Daoy (cell line): ENCODE measurements at regions not wholly inside any gene's neighbourhood (a gene's known extent, or its start where the extent isn't known, plus 50 kb on each side); places are given as distances from the start of the nearest gene placed in this dataset.

Source experiments
- DNase-seq: peaks from one replicate; pipeline ENCODE4 v3.0.0-alpha.2; 2015; ENCODE audit warnings: low read depth

DNA sequence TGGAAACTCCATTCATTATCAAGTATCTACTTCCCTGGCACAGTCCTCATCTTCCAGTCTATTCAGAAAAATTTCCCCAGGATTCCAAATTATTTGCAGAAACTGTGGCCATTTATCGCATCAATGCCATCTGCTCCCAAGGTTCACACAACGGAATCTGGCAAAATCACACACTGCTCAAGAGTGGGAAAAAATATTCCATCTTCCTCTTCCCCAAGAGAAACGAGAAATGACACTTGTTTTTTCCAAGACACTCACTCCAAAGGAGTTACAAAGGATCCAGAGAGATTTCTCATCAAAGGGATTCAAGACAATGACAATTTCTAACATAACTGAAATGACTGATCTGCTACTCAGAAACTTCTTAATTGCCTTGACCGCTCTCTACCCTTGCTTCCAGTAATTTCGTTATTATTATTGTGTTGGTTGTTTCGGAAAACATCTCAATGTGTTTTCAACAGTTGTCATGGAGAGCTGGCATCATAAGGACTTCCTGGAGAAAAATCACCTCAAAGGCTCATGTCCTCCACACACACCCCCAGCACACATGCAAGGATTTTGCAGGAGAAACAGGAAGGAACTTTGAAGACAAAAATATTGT lies 128.0 kb downstream of the PSMG1 start:
- DNase-seq: no peak

DNA sequence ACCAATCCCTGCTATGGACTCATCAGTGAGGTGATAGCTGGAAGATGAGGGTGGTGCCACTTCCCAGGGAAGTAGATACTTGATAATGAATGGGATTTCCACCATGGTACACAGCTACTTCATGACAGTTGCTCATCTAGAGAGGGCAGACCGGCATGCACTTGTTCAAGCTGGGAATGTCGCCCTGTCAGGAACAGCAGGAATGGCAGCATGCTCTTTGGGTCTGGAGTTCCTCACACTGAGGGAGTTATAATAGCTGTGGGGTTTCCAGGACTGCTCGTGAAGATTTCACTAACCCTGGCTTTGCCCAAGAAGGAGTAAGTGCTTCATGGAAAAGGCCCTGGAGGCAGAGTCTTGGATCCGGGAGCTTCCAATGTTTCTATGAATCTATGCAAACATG lies 129.2 kb downstream of the PSMG1 start:
- DNase-seq: no peak

DNA sequence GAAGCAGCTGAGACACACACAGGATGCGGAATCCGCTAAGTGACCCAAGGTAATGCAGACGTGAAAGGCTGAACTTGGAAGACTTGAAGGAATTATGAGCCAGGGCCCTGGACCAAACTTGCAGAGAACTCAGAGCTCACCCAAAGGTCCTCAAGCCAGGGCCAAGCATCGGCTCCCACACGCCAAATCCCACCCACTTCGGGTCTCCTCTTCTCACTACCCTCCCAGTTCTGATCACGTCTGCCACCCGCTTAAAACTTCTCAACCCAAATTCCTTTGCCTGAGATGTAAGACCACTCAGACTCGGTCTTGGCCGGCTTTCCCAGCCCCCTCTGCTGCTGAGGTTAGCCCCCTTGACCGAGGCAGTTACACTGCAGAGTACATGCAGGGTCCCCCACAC lies 130.1 kb downstream of the PSMG1 start:
- DNase-seq: no peak

DNA sequence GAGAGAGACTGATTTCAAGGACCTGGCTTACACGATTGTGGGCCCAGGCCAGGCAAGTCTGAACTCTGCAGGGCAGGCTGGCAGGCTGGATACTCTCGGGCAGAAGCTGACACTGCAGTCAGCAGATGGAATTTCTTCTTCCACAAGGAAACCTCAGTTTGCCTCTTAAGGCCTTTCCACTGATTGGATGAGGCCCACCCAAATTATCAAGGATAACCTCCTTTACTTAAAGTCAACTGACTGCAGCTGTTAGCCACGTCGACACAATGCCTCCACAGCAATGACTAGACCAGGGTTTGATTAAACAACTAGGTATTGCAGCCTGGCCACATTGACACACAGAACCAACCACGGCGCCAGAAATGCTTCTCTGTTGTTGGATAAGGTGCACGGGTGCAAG lies 130.5 kb downstream of the PSMG1 start:
- DNase-seq: no peak

DNA sequence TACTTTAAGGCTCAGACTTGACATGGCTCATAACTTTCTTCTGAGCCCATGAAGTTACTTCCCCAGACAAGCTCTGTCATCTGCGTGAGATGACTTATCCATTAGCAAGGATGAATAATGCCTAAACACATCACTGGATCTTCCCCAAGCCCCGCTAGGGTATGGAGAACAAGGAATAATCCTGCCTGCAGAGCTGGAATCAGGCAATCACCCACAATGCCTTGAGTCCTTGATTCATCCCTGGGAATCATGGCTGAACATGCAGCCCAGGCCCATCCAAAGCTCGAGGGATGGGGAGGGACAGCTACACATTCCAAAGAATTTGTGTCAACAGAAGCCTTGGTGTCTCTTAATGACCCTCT lies 131.7 kb downstream of the PSMG1 start:
- peak; percentile 42 for DNase-seq

DNA sequence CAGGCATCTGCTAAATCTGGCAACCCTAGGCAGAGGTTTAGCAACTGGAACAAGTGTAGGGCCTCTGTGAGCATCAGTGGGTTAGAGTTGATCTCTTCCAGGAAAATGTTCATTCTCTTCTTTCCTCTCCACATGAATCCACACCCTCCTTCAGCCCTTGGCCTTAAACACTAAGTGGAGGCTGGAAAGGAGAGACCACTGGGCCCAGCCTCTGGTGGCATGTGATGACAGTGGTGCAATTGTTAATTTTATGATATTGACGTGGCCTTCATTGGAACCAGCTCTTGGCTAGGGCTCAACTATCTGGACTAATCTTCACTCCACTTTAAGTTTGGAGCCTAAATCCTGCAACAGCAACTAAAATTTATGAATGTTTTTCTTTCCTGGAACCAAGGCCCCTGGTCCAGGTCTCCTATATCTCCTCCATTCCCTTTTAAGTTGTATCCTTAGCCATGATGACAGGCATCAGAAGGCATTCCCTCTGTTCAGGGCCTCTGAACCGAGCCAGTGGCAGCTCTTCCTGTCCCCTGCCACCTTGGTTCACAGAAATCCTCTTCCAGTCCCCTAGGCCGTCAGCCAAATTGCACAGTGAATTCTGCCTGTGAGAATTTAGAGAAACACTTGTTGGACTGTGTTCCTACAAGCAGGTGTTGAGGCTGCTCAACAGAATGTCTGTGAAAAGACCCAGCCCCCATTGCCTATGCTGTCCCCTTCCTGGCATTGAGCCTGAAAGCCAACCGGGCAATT lies 132.2 kb downstream of the PSMG1 start:
- DNase-seq: no peak

DNA sequence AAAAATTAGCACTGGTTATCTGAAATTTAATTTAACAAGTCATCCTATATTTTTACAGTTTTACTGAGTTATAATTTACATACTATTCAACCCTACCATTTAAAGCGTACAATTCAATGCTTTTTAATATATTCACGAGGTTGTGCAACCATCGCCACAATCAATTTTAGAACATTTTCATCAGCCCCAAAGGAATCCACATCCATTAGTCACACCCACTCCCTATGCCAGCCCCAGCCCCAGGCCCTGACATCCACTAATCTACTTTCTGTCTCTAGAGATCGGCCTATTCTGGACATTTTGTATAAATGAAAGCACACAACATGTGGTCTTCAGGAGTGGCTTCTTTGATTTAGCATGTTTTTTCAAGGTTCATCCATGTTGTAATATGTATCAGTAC lies 134.7 kb downstream of the PSMG1 start:
- DNase-seq: peak; percentile 27

DNA sequence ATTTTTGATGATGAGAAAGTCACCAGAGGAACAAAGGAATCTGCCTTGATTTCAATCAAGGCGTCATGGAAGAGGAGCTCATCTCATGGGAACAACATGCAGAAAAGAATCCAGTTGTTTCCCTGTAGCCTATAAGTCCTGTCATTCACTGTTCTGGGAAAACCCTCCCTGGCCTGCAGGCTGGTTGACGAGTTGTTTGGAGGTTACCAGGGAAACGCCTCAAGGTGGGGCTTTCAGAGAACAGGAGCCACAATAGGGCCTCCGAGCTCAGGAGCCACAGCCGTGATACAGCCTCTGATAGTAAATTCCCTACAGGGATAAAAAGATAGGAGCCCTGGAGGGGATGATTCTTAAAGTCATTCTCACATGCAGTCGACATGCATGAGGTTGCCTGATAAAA lies 135.2 kb downstream of the PSMG1 start:
- DNase-seq: peak; percentile 77

DNA sequence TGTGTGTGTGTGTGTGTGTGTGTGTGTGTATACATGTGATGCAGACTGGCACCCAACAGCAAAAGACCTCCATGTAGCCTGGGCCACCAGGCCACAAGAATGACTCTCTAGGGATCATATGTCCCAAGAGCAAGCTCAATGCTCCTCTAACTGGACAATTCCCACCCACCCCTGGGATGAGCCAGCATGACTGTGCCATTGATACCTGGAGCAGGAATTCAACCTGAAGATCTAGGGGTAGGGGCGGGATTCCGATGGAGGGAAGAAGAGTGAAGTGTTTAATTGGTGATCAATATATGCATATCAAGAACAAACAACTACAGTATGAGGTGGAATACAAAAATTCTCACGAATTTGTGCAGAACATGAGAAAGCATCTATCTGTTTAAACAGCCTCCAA lies 136.2 kb downstream of the PSMG1 start:
- no peak for DNase-seq

DNA sequence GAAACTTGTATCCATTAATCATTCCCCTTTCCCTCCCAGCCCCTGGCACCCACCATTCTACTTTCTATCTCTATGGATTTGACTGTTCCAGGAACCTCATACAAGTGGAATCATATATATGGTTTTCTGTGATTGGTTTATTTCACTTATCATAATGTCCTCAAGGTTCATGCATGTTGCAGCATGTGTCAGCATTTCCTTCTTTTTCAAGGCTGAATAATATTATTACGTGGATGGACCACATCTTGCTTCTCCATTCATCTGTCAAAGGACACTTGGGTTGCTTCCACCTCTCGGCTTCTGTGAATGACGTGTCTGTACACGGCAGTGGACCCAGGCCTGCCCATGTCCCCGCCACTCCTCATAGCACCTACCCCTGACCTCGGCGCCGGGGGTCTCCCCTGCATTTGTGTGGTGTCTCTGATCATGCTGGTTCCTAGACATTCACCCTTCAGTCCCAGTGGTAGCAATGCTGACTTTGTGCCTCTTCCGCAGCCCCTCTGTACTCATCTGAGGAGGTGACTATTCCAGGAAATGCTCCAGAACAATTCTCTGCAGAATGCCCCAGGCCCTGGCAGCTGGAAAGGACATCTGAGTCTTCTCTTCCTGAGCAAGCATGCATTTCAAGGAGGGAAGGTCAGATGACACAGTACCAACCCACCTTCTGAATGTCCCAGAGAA lies 136.9 kb downstream of the PSMG1 start:
- DNase-seq: no peak

DNA sequence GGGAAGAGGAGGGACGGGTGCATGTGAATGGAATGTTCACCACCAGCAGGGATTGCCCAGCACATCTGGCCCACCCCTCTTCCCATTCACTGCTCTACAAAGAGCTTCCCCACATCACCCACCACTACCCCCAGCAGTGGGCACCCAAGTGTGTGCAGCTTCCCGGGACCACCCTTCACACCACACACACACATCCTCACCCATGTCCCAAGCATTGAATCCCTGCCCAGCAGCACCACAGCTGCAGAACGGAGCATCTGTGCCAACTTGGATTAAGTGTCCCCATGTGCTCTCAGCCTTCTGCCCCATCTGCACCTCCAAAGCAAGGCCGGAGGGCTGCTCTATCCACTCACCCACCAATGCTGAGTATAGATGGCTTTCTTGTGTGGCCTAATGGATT lies 141.4 kb downstream of the PSMG1 start:
- DNase-seq: no peak

DNA sequence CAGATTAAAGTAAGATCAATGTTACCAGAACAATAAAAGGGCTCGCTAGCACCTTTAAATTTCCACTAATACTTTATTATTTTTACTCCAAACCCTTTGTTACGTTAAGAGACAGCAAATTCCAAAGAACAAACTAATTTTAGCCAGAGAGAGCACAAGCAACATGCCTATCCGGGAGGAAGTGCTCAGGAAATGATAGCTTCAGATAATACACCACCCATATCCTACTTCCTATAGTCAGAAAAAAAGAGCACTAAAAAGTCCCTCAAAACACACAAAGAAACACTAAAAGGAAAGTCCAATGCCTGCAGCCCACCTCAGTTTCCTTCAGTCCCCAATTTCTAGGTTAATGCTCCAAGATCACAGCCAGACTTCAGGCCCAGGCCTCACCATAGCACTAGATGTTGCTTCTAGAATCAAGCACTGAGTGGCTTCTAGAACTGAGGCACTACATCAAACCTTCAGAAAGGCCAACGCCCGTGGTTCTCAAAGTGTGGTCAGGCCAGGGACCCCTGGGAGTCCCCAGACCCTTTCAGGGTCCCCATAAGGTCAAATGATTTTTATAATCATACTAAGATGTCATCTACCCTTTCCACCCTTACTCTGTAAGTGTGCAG lies 142.6 kb downstream of the PSMG1 start:
- no peak for DNase-seq

DNA sequence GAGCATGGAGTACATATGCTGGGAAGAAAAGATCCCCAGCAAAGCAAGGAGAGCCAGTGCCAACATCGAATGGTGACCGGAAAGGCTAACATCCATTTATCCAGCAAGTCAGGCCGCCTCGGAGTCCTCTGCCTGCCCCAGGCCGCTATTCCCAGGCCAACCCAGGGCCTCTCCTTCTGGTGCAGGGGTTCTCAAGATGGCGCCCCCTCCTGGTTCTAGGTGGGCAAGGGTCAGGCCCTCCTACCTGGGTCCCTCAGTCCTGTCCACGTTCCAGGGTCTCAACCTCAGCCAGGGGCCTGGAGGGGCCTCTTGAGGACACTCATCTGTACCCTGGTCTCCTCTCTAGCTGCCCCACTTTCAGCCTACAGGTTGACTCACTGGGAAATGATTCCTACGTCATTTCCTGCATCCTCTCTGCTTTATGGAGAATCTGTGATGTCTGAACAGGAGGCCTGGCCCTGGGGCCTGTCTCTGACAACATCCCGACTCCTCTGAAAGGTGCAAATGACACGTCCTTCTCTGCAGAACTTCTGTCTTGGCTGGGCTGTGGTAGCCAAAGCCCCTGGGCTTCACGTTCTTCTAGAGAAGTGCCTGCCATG lies 145.3 kb downstream of the PSMG1 start:
- peak; percentile 30 for DNase-seq

DNA sequence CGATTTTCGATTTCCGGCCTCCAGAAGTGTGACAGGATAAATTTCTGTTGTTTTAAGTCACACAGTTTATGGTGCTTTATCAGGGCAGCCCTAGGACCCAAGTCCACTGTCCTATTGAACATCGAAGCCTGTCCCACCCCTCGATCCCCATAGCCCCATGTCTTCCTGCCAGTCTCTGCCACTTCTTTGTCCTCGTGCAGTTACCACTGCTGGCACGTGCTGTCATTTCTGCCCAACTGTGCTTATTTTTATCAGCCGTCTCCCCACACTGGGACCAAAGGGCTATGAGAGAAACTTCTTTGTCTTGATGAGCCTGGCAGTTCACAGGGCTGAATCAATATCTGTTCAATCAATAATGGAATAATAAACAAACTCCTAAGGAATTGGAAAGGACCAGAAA lies 146.7 kb downstream of the PSMG1 start:
- DNase-seq: no peak

DNA sequence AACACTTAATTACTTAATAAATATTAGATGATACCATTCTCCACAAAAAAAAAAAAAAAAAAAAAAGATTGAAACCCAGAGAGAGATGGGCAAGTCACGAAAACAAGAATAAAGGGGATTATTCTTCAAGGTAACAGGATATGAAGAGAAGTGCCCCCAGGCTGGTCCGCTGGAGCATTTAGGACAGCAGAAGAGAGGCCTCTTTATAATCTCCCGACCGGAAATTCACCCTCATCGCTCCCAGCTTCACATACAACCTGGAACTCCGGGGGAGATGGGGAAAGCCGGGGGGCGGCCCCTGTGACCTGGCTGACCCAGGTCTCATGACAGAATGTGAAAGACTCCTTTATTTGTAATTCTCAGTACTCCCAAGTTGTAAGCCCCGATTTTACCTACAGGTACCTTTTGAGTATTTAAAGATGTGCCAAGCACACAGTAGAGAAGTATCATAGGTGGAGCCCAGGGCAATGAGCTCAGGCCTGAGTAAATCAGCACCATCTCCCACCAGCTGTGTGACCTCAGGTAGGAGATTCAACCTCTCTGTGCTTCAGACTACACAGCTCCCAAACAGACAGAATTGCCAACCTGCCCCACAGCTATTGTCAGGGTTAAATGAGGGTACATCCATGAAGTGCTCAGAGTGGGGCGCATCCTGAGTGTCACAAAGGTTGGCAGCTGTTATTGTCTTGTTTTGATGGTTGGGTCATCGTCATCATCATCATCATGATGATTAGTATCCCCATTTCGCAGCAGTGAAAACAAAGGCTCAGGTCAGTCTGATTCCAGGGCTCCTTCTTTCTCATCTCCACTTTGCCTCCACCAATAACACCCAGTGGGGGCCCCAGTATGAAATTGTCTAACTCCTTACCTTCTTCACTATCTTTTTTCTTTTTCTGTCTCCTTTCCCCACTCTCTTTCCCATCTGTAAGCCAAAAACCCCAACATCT lies 148.4 kb downstream of the PSMG1 start:
- no peak for DNase-seq

DNA sequence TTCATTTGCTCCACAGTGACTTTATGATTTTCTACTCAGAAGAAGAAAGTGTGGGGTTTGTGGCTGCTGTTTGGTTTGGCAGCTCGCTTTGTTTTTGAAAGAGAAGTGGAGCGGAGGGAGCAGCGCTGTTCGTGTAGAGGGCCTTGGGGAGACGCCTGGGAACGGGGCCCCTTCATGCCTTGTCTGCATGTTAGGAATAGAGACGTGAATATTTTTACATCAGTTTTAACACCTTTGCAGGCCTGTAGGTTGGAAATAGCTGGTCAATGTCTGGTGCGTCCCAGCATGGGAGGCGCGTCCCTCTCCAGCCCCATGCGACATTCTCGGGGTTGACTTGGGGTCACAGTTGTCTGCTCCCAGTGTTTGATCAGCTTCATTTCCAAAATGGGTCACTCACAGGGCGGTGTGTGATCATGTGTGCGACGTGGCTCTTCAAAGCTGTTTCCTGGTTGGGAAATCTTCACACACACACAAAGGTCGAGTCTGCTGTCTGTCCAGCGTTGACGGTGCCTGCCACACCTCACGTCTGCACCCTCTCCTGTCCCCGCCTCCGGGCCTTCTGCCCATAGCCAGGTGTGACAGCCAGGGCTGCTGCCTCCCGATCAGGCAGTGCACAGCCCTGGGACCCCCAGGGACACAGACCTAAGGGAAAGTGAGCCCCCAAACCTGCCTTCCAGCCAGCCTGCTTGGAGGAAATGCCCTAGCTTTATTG lies 149.2 kb downstream of the PSMG1 start:
- DNase-seq: no peak

DNA sequence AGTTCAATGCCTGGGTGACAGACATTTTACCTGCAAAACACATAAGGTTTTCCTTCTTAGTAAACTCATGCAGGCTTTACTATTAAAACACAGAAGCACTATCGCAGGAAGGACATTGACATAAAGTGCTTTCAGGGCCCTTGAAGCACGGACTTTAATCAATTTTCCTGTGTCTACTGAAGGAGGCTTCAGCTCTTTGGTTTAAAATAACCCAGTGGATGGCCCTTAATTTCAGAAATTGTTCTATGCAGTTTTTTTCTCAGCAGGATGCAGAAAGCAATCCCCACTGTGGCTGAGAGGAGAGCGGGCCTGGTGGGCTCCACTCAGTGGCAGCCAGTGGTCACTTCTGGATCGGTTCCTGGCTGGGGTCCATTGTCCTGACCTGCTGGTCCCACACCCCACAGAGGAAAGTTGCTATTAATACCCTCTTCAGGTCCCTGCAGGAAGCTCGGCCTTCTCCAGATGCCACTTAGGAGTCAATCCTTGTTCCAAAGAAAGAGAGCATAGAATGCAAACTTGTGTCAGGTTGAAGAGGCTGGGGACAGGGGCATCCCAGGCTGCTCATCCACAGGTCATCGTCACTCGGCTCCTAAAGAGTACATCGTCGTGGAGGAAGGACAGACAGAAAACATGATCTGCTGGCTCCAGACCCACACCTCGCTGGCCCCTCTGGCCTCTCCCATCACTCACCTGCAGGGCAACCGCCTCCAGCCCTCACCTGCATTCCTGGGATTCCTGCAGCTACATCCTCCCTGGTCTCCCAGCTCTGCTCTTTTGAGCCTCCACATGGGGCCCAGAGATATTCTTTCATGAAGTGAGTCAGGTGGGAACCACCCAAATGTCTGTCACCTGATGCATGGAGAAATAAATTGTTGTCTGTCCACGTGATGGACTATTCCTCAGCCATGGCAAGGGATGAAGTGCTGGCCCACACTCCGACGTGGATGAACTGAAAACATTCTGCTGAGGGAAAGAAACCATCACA lies 153.1 kb downstream of the PSMG1 start:
- DNase-seq: no peak

DNA sequence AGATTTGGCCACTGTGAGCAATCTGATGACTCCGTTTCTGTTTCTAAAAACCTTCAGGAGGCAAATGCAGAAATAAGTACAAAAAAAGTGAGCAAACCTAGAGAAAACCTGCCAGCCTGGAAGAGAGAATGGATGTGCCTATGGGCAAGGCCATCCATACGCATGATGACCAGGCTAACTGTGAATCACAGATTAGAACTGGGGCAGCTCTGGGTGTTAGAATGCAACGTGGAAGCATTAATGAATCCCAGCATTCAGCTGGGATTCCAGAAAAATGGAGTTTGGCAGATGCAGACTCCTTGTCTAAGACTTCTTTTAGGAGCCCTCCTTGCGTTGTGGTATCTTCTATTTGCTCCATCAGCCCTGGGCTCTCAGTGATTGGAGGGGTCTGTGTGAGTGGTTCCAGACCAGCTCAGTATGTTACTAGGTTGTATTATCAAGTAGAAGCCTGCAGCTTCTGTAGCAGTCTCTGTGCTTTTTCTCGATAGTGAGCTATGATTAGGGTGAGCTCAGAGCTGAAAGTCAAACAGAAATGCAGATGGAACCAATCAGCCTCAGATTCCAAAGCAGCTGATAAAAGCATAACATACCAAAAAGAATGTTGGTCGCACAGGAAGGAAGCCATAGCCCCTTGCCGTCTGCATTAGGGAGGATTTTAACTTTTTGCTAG lies 154.0 kb downstream of the PSMG1 start:
- no peak for DNase-seq

DNA sequence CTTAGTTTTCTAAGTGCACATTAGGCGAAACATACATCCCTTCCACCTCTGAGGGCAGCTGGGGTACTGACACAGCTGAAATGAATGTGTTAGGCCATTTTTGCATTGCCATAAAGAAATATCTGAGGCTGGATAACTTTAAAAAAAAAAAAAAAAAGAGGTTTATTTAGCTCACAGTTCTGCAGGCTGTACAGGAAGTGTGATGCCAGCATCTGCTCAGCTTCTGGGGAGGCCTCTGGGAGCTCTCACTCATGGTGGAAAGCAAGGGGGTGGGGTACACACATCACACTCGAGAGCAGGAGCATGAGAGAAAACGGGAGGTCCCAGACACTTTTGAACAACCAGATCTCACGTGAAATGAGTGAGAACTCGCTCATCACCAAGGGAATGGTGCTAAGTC lies 158.1 kb downstream of the PSMG1 start:
- DNase-seq: no peak
